IMR-90 (cell line): ENCODE measurements at regions not wholly inside any gene's neighbourhood (a gene's known extent, or its start where the extent isn't known, plus 50 kb on each side); places are given as distances from the start of the nearest gene placed in this dataset.

Experiments
- BHLHE40 ChIP-seq: fragments of 150-350 bp; IDR thresholded peaks from 2 replicates; pipeline ENCODE4 v1.6.1; 2016; ENCODE audit warnings: mild to moderate bottlenecking, low read depth, low read length
- CTCF ChIP-seq: conservative IDR thresholded peaks from 2 replicates; pipeline ENCODE4 v1.5.1; 2012; ENCODE audit warnings: mild to moderate bottlenecking, low read depth, low read length, improper control_type of control experiment
- POLR2A ChIP-seq: IDR thresholded peaks from 2 replicates; pipeline ENCODE4 v1.6.1; 2012; ENCODE audit warnings: mild to moderate bottlenecking, low read depth, low read length
- RCOR1 ChIP-seq: IDR thresholded peaks from 2 replicates; pipeline ENCODE4 v1.6.1; 2012; ENCODE audit warnings: mild to moderate bottlenecking, low read length, improper control_type of control experiment; ENCODE audit not compliant: insufficient replicate concordance
- TF ChIP-seq, protein P1 (sequence below): fragments of 150-350 bp; IDR thresholded peaks from 2 replicates; pipeline ENCODE4 v1.6.1; 2017; ENCODE audit warnings: mild to moderate bottlenecking, antibody characterized with exemption, low read length, low read depth

GRCh38 chr10:78349911-78350663 is 316.4 kb downstream of the RPS24 start:
- TF ChIP-seq CTCF (no peak), BHLHE40 (no peak), POLR2A (no peak), RCOR1 (no peak)
- TF ChIP-seq, protein P1, sequence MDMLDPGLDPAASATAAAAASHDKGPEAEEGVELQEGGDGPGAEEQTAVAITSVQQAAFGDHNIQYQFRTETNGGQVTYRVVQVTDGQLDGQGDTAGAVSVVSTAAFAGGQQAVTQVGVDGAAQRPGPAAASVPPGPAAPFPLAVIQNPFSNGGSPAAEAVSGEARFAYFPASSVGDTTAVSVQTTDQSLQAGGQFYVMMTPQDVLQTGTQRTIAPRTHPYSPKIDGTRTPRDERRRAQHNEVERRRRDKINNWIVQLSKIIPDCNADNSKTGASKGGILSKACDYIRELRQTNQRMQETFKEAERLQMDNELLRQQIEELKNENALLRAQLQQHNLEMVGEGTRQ: no peak
